Left lung (tissue), 4 donors: ENCODE measurements at regions not wholly inside any gene's neighbourhood (a gene's known extent, or its start where the extent isn't known, plus 50 kb on each side); places are given as distances from the start of the nearest gene placed in this dataset.
"Not testable (repeated sequence)": the region's sequence is repeated elsewhere in the genome, so short reads cannot be mapped to it uniquely, and the experiment has no call there.

Experiments used
- ATAC-seq: fragments of 200-7000 bp; cut with Tn5 transposase; one replicate; pipeline ENCODE4 v1.9.1; 2020; ENCODE audit warnings: moderate library complexity
- DNase-seq, 4 donors: peaks; one replicate each; pipeline ENCODE4 v3.0.0-alpha.2; 2013 to 2020
- H3K27ac ChIP-seq, 2 donors: fragments of 200-600 bp; sonication (generic) in 1 of 2; one replicate each; pipeline versions ENCODE4 v1.5.0 to v1.8.0; 2020 to 2021
- H3K27me3 ChIP-seq, 2 donors: fragments of 200-600 bp; sonication (generic) in 1 of 2; one replicate each; pipeline versions ENCODE4 v1.5.0 to v1.8.0; 2020 to 2021
- H3K36me3 ChIP-seq, 2 donors: fragments of 200-600 bp; sonication (generic) in 1 of 2; one replicate each; pipeline versions ENCODE4 v1.5.0 to v1.8.0; 2020 to 2021
- H3K4me1 ChIP-seq, 2 donors: fragments of 200-600 bp; one replicate each; pipeline ENCODE4 v1.8.0; 2021
- H3K4me3 ChIP-seq, 2 donors: fragments of 200-600 bp; sonication (generic) in 1 of 2; one replicate each; pipeline versions ENCODE4 v1.5.0 to v1.8.0; 2020 to 2021; ENCODE audit warnings: mild to moderate bottlenecking in 1 of 2
- H3K9me3 ChIP-seq, 2 donors: fragments of 200-600 bp; sonication (generic) in 1 of 2; one replicate each; pipeline versions ENCODE4 v1.5.0 to v1.8.0; 2020 to 2021
- CTCF ChIP-seq, 2 donors: fragments of 200-600 bp; sonication (generic) in 1 of 2; IDR thresholded peaks; one replicate each; pipeline versions ENCODE4 v1.5.0 to v1.8.0; 2021; ENCODE audit warnings: antibody characterized with exemption in 2 of 2
- intact Hi-C, 2 donors: fragments of 100-400 bp; cut with DNase I; formaldehyde crosslinking; loops; one replicate each; pipeline versions ENCODE4 v1.11.2 to v1.14.2; 2022
- donor health status: DM: no; HTN: yes; CAD: no.
- donor health status: DM: no; HTN: no; CAD: no.

- no peak overlapping the region for H3K27ac ChIP-seq
- H3K9me3 ChIP-seq: no peaks in the 10 kb centered on the region
- ATAC-seq (no peak), DNase-seq (no peak)
- H3K36me3 ChIP-seq: no peaks in the 10 kb centered on the region
- intact Hi-C loops: no loop called here
- H3K4me3 ChIP-seq: no peak overlapping the region
- no peaks in the 10 kb centered on the region for H3K4me1 ChIP-seq
- H3K27me3 ChIP-seq: no peaks in the 10 kb centered on the region
- no peak for TF ChIP-seq CTCF (IDR thresholded peaks at IDR 0.05)
These were observed 862.7 kb downstream of the DTWD2 start for GRCh38 chr5:118125687-118126086.

GRCh38 chr5:118121258-118121657 is 867.1 kb downstream of the DTWD2 start:
- ATAC-seq (no peak), DNase-seq (no peak)
- intact Hi-C loops: no loop called here
- H3K27ac ChIP-seq: no peak overlapping the region
- H3K36me3 ChIP-seq: no peaks in the 10 kb centered on the region
- H3K4me1 ChIP-seq: no peaks in the 10 kb centered on the region
- TF ChIP-seq CTCF (IDR thresholded peaks at IDR 0.05): no peak
- no peak overlapping the region for H3K4me3 ChIP-seq
- no peaks in the 10 kb centered on the region for H3K27me3 ChIP-seq
- no peaks in the 10 kb centered on the region for H3K9me3 ChIP-seq

GRCh38 chr5:118115791-118116190 is 872.6 kb downstream of the DTWD2 start:
- Histone ChIP-seq H3K36me3 (no peaks in the 10 kb centered on the region), H3K9me3 (no peaks in the 10 kb centered on the region), H3K27me3 (no peaks in the 10 kb centered on the region), H3K4me1 (no peaks in the 10 kb centered on the region), H3K27ac (no peak overlapping the region), H3K4me3 (no peak overlapping the region)
- ATAC-seq: no peak
- TF ChIP-seq CTCF (IDR thresholded peaks at IDR 0.05): no peak
- intact Hi-C loops: no loop called here
- no peak for DNase-seq

- intact Hi-C loops: no loop called here
- no peak for ATAC-seq
- TF ChIP-seq CTCF (IDR thresholded peaks at IDR 0.05): no peak
These were observed 876.4 kb downstream of the DTWD2 start for GRCh38 chr5:118111956-118112355.

GRCh38 chr5:118107246-118107645 is 881.1 kb downstream of the DTWD2 start:
- DNase-seq, H3K27me3 ChIP-seq, H3K4me1 ChIP-seq, intact Hi-C loops, H3K36me3 ChIP-seq, H3K4me3 ChIP-seq, H3K9me3 ChIP-seq, H3K27ac ChIP-seq, ATAC-seq: not testable (repeated sequence)

More at GRCh38 chr5:118111956-118112355, 876.4 kb downstream of the DTWD2 start:
- Histone ChIP-seq H3K9me3 (no peaks in the 10 kb centered on the region), H3K4me3 (no peak overlapping the region), H3K27me3 (no peaks in the 10 kb centered on the region), H3K4me1 (no peaks in the 10 kb centered on the region), H3K27ac (no peak overlapping the region), H3K36me3 (no peaks in the 10 kb centered on the region)
- DNase-seq: no peak

- intact Hi-C loops: no loop called here
- Histone ChIP-seq H3K4me1 (no peaks in the 10 kb centered on the region), H3K36me3 (no peaks in the 10 kb centered on the region), H3K9me3 (no peaks in the 10 kb centered on the region), H3K27ac (no peak overlapping the region), H3K4me3 (no peak overlapping the region), H3K27me3 (no peaks in the 10 kb centered on the region)
- ATAC-seq (no peak), DNase-seq (no peak)
- no peak for TF ChIP-seq CTCF (IDR thresholded peaks at IDR 0.05)
These were observed 889.6 kb downstream of the DTWD2 start for GRCh38 chr5:118098716-118099115.
